NCI-H2227 (cell line): ENCODE measurements at regions not wholly inside any gene's neighbourhood (a gene's known extent, or its start where the extent isn't known, plus 50 kb on each side); places are given as distances from the start of the nearest gene placed in this dataset.
"Not testable (repeated sequence)": the region's sequence is repeated elsewhere in the genome, so short reads cannot be mapped to it uniquely, and the experiment has no call there.

Source experiments
- DNase-seq: peaks from one replicate; lab custom pipeline; 2025; ENCODE audit not compliant: unreplicated experiment; lab: John Stamatoyannopoulos, UW

- no peak for DNase-seq
Measured at GRCh38 chr10:107540981-107541380, 376.5 kb upstream of the SORCS1 start.

GRCh38 chr10:107529350-107529749, 364.8 kb upstream of the SORCS1 start:
- DNase-seq = no peak

DNA sequence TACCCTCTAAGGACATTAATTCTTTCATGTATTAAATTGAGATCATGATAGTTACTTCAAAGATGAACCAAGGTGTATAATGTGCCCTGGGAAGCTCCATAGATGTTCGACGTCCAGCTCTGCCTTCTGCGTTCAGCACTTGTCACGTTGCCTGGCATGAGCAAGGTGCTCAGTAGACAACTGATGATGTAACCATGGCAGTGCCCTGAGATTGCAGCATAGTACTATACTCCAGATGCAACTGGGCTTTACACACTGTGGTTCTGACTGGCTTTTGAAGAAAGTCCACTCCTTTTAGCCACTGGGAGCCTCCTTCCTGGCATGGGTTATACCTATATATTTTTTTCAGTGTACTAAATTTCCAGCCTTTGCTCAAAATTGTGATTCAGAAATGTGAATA, 355.8 kb upstream of the SORCS1 start:
- DNase-seq = no peak

GRCh38 chr10:107517811-107518210, 353.3 kb upstream of the SORCS1 start:
- no peak for DNase-seq

DNA sequence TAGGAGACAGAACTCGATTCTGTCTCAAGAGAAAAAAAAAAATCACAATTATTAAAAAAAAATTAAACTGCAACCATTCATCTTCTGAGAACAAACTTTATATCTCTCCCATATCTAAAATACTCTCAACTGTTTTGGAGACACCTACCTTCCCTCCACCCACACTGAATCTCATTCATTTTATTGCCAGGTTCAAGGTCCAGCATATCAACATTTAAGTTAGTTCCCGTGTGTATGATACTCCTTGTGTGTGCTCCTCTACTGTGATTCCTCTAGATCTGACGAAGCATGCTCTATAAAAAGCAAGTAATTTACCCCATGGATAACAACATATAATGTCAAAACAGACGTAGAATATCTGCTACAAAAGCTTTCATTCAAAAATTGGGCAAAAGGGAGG, 351.8 kb upstream of the SORCS1 start:
- DNase-seq = no peak

- DNase-seq = not testable (repeated sequence)
Measured at GRCh38 chr10:107504011-107504410, 339.5 kb upstream of the SORCS1 start.

DNA sequence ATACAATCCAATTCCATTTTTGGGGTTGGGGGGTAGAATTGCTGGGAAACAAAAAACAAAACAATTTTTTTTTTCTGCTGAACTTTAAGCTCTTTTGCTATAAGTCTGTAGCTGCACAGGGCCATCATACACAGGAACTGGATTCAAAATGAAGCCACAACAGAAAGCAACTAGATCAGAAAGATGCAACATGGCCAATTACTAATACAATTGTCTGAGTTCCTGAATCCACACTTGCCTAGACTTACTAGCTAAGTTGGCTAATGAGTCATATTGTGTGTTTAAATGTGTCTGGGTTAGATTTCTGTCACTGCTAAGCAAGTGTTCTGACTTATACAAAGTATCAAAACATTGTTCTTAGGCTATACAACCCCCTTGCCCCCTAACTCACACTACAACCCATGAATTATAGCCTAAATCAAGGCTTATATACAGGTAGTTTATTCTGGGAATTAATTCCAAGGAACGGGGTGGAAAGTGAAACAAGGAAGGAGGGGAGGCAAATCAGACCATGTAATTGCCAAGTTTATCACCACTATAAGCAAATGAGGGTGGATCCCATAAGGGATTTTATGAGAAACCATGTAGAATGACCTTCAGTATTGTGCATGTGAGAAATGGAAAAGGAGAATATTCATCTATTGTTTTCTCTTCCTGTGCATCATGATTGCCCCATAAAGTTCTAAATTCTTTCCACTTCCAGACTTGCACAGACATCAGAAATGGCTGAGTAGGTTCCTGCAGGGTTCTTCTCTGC, 337.9 kb upstream of the SORCS1 start:
- DNase-seq = no peak

DNA sequence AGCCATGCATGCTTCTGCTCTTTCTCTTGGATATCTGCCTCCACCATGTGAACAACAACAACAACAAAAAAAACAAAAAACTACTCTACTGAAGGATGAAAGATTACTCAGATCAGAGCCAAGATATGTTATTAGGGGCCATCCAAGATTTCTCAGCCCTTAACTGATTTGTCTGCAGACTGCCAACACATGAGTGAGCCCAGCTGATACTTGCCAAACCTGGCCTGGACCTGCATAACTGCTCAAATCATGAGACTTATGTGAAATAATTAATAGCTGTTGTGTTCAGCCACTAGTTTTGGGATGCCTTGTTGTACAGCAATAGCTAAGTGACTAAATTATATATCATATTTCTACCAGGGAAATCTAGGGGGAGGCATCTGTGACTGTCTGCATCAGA, 334.5 kb upstream of the SORCS1 start:
- no peak for DNase-seq

- no peak for DNase-seq
Measured at GRCh38 chr10:107497024-107497423, 332.5 kb upstream of the SORCS1 start.

GRCh38 chr10:107496594-107496993, 332.1 kb upstream of the SORCS1 start:
- no peak for DNase-seq

- DNase-seq = no peak
Measured at GRCh38 chr10:107492389-107492788, 327.9 kb upstream of the SORCS1 start.

DNA sequence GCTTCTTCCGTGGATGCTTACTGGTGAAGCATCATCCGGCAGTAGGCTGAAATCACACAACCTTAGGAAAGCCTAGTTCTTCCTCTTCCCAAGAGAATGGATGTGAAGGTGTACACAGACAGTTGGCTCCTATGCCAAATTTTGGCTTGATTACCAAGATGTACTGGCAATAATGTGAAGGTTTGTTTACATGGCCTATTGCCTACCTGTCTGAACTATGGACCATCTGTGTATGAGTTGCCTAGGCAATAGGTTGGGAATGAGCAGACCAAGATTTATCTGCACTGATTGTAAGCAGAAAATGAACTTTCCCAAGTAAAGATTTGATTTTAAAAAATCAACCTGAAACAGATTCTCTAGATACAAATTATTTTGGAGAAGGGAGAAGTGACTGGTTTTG, 325.9 kb upstream of the SORCS1 start:
- DNase-seq = no peak

- DNase-seq = no peak
Measured at GRCh38 chr10:107487284-107487683, 322.8 kb upstream of the SORCS1 start.

GRCh38 chr10:107485019-107485418, 320.5 kb upstream of the SORCS1 start:
- DNase-seq = no peak

GRCh38 chr10:107481881-107482280, 317.4 kb upstream of the SORCS1 start:
- DNase-seq = no peak

GRCh38 chr10:107481224-107481623, 316.7 kb upstream of the SORCS1 start:
- DNase-seq = no peak

DNA sequence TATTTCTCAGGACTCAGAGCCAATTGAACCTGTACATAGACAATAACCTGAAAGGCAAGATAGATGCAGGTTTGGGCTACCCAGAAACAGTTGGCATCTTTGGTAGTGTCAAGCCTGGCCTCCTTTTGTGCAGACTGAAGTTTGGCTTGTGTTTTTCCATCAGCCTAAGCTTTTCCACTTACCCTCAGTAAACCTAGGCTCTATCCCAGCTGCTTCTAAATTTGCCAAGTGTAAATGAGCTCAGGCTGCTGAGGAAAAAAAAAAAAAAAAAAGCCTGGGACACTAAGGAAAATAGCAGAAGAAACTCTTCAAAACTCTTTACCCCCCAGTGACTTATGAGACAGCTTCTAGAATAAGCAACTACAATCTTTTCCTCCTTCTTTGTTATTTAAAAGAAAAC, 316.3 kb upstream of the SORCS1 start:
- DNase-seq = no peak

- no peak for DNase-seq
Measured at GRCh38 chr10:107477266-107477665, 312.8 kb upstream of the SORCS1 start.

GRCh38 chr10:107476408-107476807, 311.9 kb upstream of the SORCS1 start:
- DNase-seq = no peak

DNA sequence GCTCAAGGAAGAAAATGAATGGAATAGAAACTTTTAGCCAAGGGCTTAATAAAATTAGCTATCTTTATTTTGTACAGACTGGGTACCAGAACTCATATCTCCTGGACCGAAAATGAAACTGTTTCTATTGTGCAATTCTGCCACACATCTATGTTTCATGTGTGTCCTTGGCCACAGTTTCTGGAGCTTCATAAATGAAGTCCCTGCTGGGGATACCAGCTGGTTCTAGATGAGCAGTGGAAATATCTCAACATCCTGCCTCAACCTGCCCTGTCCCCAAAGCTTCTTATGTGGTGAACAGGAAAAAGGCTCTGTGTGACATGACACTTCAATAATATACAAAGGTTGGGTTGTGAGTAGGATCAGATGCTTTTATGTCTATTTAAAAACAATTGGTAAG, 310.1 kb upstream of the SORCS1 start:
- no peak for DNase-seq

- no peak for DNase-seq
Measured at GRCh38 chr10:107473225-107473624, 308.7 kb upstream of the SORCS1 start.

DNA sequence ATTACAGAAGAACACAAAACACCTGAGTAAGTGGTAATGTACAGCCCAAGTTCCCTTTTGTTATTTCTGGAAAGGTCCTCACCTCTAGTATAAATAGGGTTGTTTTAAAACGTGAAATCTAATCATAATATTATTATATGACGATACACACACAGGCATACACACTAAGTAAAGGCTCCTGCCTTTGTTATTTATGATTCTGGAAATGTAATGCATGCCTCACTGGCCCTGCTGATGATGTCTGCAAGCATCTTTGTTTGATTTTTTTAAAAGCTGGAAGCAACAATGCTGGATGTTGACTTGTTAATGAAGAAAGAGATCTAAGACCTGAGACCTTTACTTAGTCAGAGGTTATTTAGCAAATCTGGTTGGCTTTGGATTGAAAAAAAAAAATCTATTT, 307.4 kb upstream of the SORCS1 start:
- DNase-seq = no peak

GRCh38 chr10:107453561-107453960, 289.1 kb upstream of the SORCS1 start:
- no peak for DNase-seq
